HG03045 (cell line): ENCODE measurements at regions not wholly inside any gene's neighbourhood (a gene's known extent, or its start where the extent isn't known, plus 50 kb on each side); places are given as distances from the start of the nearest gene placed in this dataset.

Experiments used
- ATAC-seq: cut with Tn5 transposase; IDR thresholded peaks from one replicate; pipeline ENCODE4 v1.9.1; 2021; ENCODE audit warnings: mild to moderate bottlenecking, moderate library complexity; ENCODE audit not compliant: unreplicated experiment

DNA sequence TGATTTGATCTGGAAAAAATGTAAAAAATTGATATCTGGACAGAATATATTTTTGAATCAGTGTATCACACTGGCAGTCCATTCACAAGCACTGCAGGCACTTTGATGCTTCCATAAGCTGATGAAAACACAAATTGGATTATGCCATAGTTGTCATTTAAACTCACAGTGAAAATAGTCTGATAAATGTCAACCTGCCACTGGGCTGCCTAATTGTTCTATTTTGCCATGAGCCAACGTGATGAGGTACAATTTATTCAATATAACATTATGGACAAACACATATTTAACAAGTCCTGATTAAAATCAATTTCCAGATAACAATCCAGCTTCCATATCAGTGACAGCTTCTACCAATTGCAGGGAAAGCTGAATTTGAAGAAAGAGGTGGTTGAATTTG lies 1244.9 kb downstream of the EFNB2 start:
- ATAC-seq: no peak

DNA sequence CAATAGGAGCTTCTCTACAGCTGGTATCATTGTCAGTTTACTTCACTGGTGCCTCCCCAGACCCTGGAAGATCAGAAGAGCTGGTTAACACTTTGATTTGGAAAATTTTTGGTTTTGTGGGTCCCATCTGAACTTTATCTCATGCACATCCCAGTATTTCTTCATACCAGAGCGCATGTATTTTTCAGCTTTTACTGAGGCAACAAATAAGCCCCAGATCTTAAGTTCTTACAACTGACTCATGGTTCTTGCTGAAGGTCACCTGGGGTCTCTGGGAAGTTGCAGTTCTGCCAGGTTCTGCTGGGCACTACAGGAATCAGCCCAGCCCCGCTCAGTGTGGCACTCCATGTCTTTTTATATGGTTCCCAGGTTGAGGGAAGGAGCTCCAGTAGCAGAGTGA lies 1249.9 kb downstream of the EFNB2 start:
- ATAC-seq: no peak

DNA sequence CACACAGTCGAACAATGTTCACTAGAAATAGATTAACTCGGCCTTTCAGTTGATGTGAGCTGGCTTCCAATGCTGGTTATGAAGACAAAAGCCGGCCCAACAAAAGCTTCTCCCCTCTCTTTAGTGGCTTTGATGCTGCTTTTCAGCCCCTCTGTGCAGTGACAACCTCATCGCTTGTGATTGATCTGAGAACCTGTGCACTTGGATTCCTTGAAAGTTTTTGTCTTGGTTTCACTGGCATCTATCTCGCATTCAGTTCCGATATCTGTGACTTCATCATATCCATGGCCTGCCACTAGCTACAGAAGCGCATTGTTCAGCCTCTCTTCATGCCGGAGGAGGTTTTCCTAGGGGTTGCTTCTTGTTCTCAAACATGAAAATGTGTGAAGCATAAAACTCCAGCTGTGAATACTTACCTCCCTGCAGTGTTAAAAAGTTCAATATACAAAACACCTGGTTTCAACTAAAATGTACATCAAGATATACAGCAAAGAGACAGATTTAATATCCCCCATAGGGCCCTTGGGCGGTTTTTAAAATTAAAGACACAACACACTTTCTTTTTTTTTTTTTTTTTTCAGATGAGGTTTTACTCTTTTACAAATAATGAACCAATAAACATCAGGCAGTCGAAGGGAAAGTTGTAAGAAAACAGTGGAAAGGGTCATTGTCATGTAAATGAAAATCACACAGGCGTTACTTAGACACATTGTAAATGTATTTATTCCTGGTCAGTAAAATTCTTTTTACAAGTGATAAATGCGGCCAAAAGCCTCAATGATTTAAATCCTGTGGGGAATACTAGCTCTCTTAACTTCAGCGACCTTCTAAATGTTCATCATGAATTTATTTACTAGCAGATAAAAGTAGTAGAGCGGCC lies 1252.8 kb downstream of the EFNB2 start:
- no peak for ATAC-seq

DNA sequence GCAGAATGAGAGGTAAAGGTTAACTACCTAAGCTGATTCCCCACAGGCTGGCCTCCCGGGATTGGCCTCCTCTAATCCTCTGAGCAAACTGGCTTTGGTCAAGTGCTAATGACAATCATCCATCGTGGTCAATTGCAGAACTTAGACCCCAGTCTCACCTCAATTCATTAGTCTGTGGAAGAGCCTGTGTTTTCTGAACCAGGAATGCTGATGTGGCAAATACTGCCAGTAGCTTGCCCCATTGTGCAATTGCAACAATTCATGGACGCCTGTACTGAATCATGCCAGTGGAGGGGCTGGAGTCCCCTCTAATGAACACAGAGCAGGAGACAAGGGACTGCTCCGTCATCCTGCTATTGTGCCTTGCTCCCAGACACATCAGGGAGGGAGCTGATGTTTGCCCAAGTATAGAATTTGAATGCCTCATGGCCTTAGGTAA lies 1256.5 kb downstream of the EFNB2 start:
- no peak for ATAC-seq

DNA sequence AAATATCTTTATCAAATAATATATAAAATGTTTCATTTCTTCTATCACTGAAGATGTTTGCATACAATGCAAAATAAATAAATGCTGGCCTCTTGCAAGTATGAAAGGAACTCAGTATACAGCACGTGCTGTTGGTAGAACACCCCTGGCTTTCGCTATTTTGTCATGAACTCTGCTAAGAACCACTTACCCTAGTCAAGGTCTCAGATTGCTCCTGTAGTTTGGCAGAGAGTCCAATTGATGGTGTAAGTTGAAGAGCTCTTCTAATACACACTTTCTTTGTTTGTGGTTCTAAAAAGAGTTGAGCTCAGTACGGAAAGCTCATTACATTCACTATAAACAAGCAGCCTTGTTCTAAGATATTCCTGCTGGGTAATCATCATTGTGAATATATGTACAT lies 1258.9 kb downstream of the EFNB2 start:
- no peak for ATAC-seq

DNA sequence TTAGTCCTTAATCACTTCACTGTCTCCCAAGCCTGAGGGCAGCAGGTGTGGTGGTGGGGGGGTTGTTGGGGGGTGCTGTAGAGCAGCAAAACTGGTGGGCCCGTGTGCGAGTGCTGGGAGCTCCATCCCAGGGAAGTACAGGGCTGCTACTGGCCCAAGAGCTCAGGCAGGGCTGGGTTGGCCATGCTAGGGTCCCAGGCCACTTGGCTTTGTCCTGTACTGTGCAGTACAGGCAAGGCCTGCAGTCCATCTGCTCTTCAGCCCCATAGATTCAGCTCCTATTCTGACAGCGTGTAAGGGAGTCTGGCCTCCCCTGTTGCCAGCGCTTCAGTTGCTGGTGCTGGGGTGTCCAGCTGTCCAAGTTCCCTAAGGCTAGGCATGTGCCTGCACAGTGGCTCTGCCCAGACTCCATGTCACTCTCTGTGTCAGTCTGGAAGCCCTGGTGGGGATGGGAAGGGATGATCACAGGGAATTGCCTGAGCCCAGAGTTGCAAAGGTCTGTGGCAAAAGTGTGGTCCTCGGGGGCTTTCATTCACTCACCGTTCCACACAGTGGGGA lies 1261.7 kb downstream of the EFNB2 start:
- no peak for ATAC-seq

DNA sequence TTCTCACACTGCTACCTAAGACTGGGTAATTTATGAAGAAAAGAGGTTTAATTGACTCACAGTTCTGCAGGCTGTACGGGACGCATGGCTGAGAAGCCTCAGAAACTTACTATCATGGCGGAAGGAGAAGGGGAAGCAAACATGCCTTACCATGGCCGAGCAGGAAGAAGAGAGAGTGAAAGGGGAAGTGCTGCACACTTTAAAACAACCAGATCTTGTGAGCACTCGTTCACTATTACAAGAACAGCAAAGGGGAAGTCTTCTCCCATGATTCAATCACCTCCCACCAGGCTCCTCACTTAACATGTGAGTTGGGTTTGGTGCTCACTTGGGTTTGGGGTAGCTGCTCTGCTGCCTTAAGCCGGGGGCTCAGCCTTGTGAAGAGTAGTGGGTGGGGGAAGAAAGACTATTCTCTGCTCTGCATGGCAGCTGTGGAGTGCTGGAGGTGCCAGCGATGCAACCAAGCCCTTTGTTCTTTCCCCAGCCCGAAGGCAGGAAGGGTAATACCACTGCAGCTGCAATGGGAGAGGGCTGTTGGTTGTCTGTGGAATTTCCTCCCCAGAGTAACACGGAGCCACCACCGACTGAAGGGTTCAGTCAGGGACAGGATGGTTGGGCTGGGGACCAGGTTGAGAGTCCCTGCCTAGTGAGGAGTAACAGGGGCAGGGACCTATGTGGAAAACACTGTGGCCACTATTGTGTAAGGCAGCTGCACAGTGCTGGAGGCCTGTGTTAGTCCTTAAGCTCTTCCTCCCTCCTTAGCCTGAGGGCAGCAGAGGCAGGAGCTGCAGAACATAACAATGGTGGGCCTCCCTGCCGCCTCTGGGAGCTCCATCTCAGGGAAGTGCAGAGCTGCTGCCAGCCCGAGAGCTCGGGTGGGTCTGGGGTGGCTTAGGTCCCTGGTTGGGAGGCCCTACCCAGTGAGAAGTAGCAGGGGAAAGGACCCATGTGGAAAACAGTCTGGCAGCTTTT lies 1262.5 kb downstream of the EFNB2 start:
- ATAC-seq: no peak

DNA sequence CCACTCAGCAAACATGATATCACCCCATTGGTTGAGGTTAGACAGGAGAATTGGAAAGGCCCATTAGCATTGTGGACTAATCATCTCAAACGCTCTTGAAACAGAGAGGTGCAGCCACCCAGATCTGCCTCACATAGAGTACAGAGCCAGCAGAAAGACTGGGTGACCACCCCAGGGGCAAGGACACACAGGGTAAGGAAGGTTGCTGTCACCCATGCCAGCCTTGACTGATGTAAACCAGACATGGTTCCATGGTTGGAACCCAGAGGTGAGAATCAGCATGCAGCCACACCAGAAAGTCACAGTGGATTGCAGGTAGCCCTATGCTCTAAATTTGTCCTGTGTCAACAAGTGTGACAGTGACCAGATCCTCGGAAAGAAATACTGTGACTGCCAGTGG lies 1268.8 kb downstream of the EFNB2 start:
- no peak for ATAC-seq

DNA sequence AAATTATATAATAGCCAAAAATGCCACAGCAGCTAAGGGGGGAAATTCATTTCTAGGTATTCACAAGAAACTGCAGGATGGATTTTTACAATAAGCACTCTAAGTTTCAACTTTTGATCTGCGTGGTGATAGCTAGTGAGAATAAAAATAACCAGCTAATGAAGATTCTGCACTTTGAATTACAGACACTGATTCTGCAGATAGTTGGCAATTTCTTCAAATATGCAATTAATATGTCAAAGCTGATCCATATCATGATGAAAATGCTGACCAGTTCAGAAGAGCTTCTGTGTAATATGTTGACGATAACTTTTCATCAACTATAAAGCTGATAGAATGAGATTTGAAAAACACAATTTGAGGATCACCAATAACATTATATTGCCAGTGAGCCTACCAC lies 1272.9 kb downstream of the EFNB2 start:
- ATAC-seq: no peak

DNA sequence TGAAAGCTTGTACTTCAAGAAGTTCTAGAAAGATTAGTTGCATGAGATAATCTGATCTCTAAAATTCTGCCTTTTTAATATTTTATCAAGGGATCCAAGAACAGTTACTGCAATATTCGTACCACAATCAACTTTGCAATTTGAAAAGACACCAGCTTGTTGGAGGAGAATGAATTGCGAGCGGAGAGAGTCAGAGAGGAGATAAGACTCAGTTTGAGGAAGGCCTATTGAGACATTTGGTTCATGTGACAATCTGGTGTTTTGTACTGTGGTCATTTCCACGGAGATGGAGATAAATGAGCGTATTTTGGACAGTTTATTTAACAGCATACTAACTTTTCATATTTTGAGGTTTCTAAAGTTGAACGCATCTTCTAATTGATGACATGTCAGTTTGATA lies 1276.0 kb downstream of the EFNB2 start:
- no peak for ATAC-seq

DNA sequence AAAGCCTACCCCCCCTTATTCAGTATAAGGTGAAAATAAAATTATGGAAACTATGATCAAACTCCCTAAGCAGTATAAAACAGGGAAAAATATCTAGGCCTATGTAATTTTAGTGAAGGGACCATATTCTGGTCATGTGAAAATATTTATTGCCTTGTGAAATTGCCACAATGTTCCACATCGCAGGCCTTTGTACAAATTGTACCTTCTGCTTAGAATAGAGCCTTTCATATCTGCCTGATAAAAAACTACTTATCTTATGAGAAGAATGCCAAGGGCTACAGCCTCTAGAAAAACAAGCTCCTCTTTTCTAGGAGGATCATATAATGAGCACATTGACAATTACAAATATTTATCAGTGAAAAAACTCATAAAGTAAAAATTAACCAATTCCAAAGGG lies 1280.0 kb downstream of the EFNB2 start:
- ATAC-seq: no peak

DNA sequence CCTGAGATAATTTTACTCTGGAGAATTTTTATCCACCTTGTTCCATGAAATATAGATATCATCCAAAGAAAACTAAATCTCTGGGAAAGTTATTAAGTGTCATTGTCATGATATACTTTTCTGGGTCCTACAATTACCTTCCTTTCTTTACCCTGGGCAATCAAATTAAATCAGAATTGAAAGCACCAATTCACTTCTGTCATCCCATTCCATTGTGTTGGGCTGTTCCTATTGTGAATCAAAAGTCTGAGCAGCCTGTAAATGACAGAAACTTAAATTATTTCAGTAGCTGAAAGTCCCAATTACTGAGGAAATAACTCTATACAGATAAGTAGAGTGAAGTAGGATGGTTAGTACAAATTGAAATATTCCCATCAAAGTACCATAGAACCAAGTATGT lies 1284.2 kb downstream of the EFNB2 start:
- no peak for ATAC-seq

DNA sequence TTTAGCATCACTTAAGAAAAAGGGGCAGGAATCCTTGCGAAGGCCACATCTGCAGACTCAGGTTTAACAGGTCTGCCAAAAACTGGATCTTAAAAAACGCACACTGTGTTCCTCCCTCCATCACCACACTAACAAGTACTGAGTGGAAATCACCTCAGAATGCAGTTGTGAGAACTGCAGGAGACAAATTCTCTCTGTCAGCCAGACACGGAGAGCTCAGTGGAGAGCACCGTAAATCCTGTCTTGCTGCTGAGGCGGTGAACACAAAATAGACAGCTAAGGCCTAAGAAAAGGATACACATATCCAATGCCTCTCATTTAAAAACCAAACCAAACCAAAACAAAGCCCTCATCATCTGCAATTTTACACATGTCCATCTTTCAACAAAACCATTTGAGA lies 1287.6 kb downstream of the EFNB2 start:
- no peak for ATAC-seq

DNA sequence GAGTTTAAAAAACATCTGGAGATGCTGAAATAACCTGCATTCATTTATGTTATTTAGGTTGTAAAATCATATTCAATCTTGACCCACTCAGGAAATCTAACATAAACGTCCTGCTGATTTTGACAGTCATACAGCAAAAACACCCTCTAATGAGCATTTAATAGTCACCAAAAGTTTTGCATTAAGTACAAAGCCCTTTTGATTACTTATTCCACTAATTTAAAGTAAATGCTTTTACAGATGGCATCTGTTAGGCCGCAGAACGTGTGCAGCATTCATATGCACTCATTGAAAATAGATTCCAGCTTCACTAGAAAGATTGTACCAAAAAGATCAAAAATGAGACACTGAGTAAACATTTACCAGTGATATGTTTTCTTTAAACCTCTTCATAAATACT lies 1295.1 kb downstream of the EFNB2 start:
- ATAC-seq: no peak

DNA sequence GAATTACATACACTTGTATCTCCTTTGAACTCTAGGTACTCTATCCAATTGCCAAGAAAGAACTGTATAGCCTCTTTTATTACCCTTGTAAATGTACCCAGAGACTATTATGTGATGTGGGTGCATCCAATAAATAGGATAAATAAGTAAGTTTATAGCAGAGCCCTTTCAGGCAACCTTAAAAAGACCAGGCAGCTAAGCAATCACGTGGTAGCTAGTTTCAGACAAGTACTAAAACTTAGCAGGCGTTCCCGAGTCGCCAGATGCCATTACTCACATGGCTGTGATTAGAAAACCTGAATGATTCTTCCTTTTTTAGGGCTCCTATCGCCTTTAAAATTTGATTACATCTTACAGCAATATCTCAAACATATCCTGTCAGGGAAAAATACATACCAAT lies 1303.0 kb downstream of the EFNB2 start:
- ATAC-seq: no peak

DNA sequence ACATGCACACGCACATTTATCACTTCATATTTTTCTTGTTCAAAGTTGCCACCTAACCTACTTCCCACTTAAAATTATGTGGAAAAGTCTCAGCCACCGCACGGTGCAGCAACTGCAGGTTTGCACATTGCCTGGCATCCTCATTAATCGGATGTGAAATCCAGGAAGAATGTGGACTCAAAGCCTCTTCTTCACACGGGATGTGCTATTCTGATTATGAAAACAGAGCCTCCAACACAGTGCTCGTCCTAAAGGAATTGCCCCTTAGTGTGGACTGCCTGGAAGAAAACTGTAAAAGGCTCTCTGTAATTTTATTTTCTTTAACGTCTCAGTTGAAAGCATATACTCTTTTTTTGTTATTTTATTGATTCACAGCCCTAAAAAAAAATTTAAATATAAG lies 1303.5 kb downstream of the EFNB2 start:
- ATAC-seq: no peak

DNA sequence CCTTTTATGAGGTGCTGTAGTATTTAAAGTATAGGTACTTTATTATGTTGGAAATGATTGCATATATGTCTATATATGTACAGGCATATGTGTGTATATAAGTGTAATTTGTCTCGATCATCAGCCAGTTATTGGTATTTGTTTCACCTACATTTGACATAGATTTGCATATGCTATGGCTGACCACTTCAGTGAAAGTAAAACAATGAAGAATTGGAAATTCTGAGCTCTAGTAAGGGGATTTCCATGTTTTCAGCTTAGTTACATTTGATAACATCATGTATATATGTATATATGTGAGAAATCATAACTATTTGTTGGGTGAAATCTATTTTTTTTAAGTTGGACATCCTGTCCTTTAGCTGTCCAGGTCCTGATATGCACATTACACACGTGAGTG lies 1303.9 kb downstream of the EFNB2 start:
- no peak for ATAC-seq

DNA sequence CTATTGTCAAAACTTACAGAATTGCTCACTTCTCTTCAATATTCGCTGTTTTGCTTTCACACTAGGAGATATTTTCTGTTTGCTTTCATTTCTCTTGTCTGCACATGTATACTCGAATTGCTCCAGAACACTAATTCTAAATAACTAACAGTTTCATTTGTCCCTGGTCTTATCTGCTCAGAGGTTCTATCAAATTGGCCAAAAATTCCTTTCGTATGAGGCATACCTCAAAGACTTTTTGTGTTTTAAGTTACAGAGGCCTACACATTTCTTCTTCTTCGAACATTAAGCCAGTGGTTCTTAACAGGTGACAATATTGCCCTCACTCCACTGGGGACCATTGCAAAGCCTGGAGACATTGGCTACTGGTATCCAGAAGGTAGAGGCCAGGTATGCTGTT lies 1314.6 kb downstream of the EFNB2 start:
- no peak for ATAC-seq

DNA sequence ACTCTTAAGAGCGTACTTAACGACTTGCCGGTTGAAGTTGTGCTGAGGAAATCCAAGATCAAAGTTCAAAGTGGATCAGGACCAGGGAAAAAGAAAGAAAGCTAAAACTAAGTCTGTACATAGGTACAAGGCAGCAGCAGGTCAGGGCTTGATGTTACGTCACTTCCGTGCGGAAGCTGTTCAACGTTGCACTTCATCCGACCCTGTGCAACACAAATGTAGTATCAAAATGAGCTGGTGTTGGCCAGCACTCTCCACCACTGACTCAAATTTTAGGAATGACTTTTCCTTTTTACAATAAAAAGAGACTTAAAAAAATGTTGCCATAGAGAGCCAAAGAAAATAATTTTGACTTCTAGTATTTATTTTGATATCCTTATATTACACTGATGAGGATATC lies 1315.4 kb downstream of the EFNB2 start:
- ATAC-seq: no peak

DNA sequence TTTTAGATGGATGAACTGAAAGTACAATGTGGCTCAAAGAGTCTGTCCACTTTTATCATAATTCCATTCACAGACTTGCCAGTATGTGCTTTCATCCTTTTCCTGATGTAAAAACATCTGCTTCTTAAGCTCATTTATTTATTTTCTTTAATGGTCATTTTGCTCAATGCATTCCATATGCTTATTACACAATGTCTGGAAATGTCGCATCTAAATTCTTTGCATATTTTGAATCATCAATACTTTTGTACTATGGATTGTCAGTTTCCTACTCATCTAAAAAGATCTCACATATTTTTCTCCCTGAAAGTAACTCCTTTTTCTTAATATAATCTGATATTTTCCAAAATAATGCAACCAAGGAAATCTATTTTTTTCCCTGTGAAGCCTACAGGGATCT lies 1315.8 kb downstream of the EFNB2 start:
- no peak for ATAC-seq

DNA sequence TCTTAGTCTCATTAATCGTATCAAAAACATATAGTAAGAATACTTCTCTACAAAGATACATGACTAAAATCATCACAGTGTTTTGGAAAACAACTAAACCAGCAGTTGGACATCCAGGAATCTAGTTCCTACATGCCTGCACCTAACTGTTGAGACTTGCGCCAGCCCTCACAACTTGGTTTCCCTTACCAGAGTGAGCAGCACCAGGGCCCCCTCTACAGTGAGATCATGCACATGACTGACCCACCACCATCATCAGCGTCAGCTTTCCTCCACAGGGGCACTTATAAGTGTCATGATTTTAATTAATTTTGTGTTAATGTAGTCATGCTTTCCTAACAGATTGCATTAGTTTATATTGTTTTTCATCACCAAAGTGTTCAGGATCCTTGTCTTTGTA lies 1322.0 kb downstream of the EFNB2 start:
- no peak for ATAC-seq
